GM23248 (cell line): ENCODE measurements at regions not wholly inside any gene's neighbourhood (a gene's known extent, or its start where the extent isn't known, plus 50 kb on each side); places are given as distances from the start of the nearest gene placed in this dataset.

Experiments
- EZH2 ChIP-seq: fragments of 200-600 bp; sonication (generic); IDR thresholded peaks from 2 replicates; pipeline ENCODE4 v1.6.1; 2018; ENCODE audit warnings: antibody characterized with exemption, mild to moderate bottlenecking; ENCODE audit not compliant: insufficient read depth, poor library complexity, severe bottlenecking
- EZH2phosphoT487 ChIP-seq: fragments of 200-600 bp; sonication (generic); IDR thresholded peaks from 2 replicates; pipeline ENCODE4 v1.6.1; 2018; ENCODE audit warnings: antibody characterized with exemption, moderate library complexity, mild to moderate bottlenecking, low read depth; ENCODE audit not compliant: insufficient read depth

DNA sequence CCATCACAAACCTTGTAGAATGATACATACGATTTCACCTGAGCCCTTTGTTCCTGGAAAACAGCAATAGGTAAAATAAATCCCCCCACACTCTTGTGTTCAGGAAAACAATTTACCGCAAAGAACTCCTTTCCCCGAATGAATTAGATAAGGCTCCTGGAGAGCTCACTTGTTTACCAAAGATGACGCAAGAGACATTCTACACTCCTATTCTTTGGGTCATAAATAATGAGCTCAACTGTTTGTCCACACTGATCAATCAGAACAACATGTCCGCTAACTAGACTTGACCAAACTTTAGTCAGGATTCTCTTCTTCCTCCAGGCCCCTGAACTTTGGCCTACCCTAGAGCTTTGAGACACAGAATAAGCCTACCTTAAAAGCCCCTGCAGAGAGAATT lies 271.9 kb upstream of the OPRM1 start:
- no peak for TF ChIP-seq EZH2phosphoT487
- TF ChIP-seq EZH2 = no peak
